ENCODE measurements at regions not wholly inside any gene's neighbourhood (a gene's known extent, or its start where the extent isn't known, plus 50 kb on each side); places are given as distances from the start of the nearest gene placed in this dataset.

- Histone ChIP-seq H3K9me3 (no peaks in the 10 kb centered on the region), H3K27me3 (no peaks in the 10 kb centered on the region), H3K4me1 (peaks cover 39% of the 10 kb centered on the region), H3K27ac (no peak overlapping the region), H3K36me3 (no peaks in the 10 kb centered on the region), H3K4me3 (no peak overlapping the region)
- DNase-seq (no peak), ATAC-seq (no peak)
- intact Hi-C loops (cut with DNase I): no loop called here
- no peak for TF ChIP-seq CTCF (IDR thresholded peaks at IDR 0.05)
Measured at GRCh38 chr17:13413001-13413400, 188.7 kb downstream of the HS3ST3A1 start.

- Histone ChIP-seq H3K36me3 (no peaks in the 10 kb centered on the region), H3K4me3 (no peak overlapping the region), H3K9me3 (no peaks in the 10 kb centered on the region), H3K27me3 (no peaks in the 10 kb centered on the region), H3K4me1 (peaks cover 21% of the 10 kb centered on the region), H3K27ac (peak overlapping the region; percentile 61)
- DNase-seq (no peak), ATAC-seq (peak; percentile 91)
- no peak for TF ChIP-seq CTCF (IDR thresholded peaks at IDR 0.05)
- intact Hi-C loops (cut with DNase I): no loop called here
Measured at GRCh38 chr17:13410874-13411273, 190.9 kb downstream of the HS3ST3A1 start.

GRCh38 chr17:13410214-13410613, 191.5 kb downstream of the HS3ST3A1 start:
- TF ChIP-seq CTCF (IDR thresholded peaks at IDR 0.05): no peak
- no peak overlapping the region for H3K4me3 ChIP-seq
- no peak for DNase-seq
- intact Hi-C loops (cut with DNase I): no loop called here
- H3K4me1 ChIP-seq: peaks cover 16% of the 10 kb centered on the region
- H3K9me3 ChIP-seq: no peaks in the 10 kb centered on the region
- no peak for ATAC-seq
- no peaks in the 10 kb centered on the region for H3K36me3 ChIP-seq
- no peak overlapping the region for H3K27ac ChIP-seq
- no peaks in the 10 kb centered on the region for H3K27me3 ChIP-seq

- Histone ChIP-seq H3K9me3 (no peaks in the 10 kb centered on the region), H3K36me3 (no peaks in the 10 kb centered on the region), H3K27ac (no peak overlapping the region), H3K27me3 (no peaks in the 10 kb centered on the region), H3K4me3 (no peak overlapping the region), H3K4me1 (peaks cover 16% of the 10 kb centered on the region)
- no peak for TF ChIP-seq CTCF (IDR thresholded peaks at IDR 0.05)
- DNase-seq (no peak), ATAC-seq (no peak)
- intact Hi-C loops (cut with DNase I): no loop called here
Measured at GRCh38 chr17:13409455-13409854, 192.3 kb downstream of the HS3ST3A1 start.

- H3K9me3 ChIP-seq: no peaks in the 10 kb centered on the region
- ATAC-seq (no peak), DNase-seq (no peak)
- TF ChIP-seq CTCF (IDR thresholded peaks at IDR 0.05): no peak
- H3K27ac ChIP-seq: no peak overlapping the region
- H3K36me3 ChIP-seq: no peaks in the 10 kb centered on the region
- H3K27me3 ChIP-seq: no peaks in the 10 kb centered on the region
- intact Hi-C loops (cut with DNase I): no loop called here
- H3K4me1 ChIP-seq: peaks cover 16% of the 10 kb centered on the region
- H3K4me3 ChIP-seq: no peak overlapping the region
Measured at GRCh38 chr17:13407381-13407780, 194.3 kb downstream of the HS3ST3A1 start.

- intact Hi-C loops (cut with DNase I): no loop called here
- no peak overlapping the region for H3K27ac ChIP-seq
- ATAC-seq (no peak), DNase-seq (no peak)
- H3K4me1 ChIP-seq: peaks cover 7% of the 10 kb centered on the region
- no peaks in the 10 kb centered on the region for H3K9me3 ChIP-seq
- H3K27me3 ChIP-seq: no peaks in the 10 kb centered on the region
- no peak overlapping the region for H3K4me3 ChIP-seq
- H3K36me3 ChIP-seq: no peaks in the 10 kb centered on the region
- no peak for TF ChIP-seq CTCF (IDR thresholded peaks at IDR 0.05)
Measured at GRCh38 chr17:13405807-13406206, 195.9 kb downstream of the HS3ST3A1 start.

Measured in upper lobe of right lung (tissue), 1 donor.